Naive thymus-derived CD4-positive, alpha-beta T cell (primary cell): ENCODE measurements at regions not wholly inside any gene's neighbourhood (a gene's known extent, or its start where the extent isn't known, plus 50 kb on each side); places are given as distances from the start of the nearest gene placed in this dataset.

Experiments
- ATAC-seq: fragments of 150-1000 bp; cut with Tn5 transposase; 2 replicates; pipeline ENCODE4 v1.10.0; 2021; ENCODE audit warnings: mild to moderate bottlenecking, moderate library complexity
- CTCF ChIA-PET: fragments of 350-600 bp; sonication (Branson Sonifier 250); formaldehyde crosslinking; loops from one replicate; lab custom pipeline; 2021; ENCODE audit warnings: antibody characterized with exemption; lab: Charles Lee
- POLR2A ChIA-PET: fragments of 350-600 bp; sonication (Branson Sonifier 250); formaldehyde crosslinking; loops from one replicate; lab custom pipeline; 2021; ENCODE audit warnings: antibody characterized with exemption, inconsistent platforms; lab: Charles Lee
- DNase-seq, 9 donors: peaks; one replicate each; pipeline versions ENCODE4 v3.0.0 to v3.0.0-alpha.2; 2020 to 2022; ENCODE audit warnings: mixed read lengths in 1 of 9
- H3K27ac ChIP-seq: one replicate; pipeline ENCODE4 v1.7.0; 2013; ENCODE audit warnings: mild to moderate bottlenecking, low read depth, low read length, moderate library complexity
- H3K27me3 ChIP-seq, 2 donors: one replicate each; pipeline ENCODE4 v1.7.0; 2013; ENCODE audit warnings: low read length in 2 of 2, mild to moderate bottlenecking in 2 of 2, moderate library complexity in 2 of 2; ENCODE audit not compliant: control insufficient read depth in 2 of 2, insufficient read depth in 2 of 2
- H3K36me3 ChIP-seq, 3 experiments: 1 replicate in 2 of 3; 2 replicates in 1 of 3; pipeline ENCODE4 v1.7.0; 2013; ENCODE audit warnings: low read length in 3 of 3, mild to moderate bottlenecking in 3 of 3, moderate library complexity in 1 of 3; ENCODE audit not compliant: insufficient read depth in 3 of 3, control insufficient read depth in 2 of 3
- H3K4me1 ChIP-seq, 2 donors: one replicate each; pipeline ENCODE4 v1.7.0; 2013; ENCODE audit warnings: low read length in 2 of 2, mild to moderate bottlenecking in 2 of 2, moderate library complexity in 1 of 2; ENCODE audit not compliant: control insufficient read depth in 2 of 2, insufficient read depth in 2 of 2
- H3K4me3 ChIP-seq: 2 replicates; pipeline ENCODE4 v1.7.0; 2013; ENCODE audit warnings: mild to moderate bottlenecking, low read length
- H3K9me3 ChIP-seq, 3 experiments: 1 replicate in 2 of 3; 2 replicates in 1 of 3; pipeline ENCODE4 v1.7.0; 2013; ENCODE audit warnings: low read length in 3 of 3; ENCODE audit not compliant: control insufficient read depth in 2 of 3
- H3K27ac Mint-ChIP-seq, 9 donors: one replicate each; pipeline ENCODE4 v1.8.0; 2020 to 2022; ENCODE audit warnings: mixed read lengths in 9 of 9, mild to moderate bottlenecking in 8 of 9, moderate library complexity in 5 of 9, inconsistent platforms in 2 of 9
- H3K27me3 Mint-ChIP-seq, 5 donors: one replicate each; pipeline ENCODE4 v1.8.0; 2021 to 2022; ENCODE audit warnings: mixed read lengths in 5 of 5, mild to moderate bottlenecking in 1 of 5
- H3K36me3 Mint-ChIP-seq, 5 donors: one replicate each; pipeline ENCODE4 v1.8.0; 2020 to 2022; ENCODE audit warnings: mixed read lengths in 5 of 5, mild to moderate bottlenecking in 3 of 5, inconsistent platforms in 1 of 5
- H3K4me1 Mint-ChIP-seq, 7 donors: one replicate each; pipeline ENCODE4 v1.8.0; 2020 to 2022; ENCODE audit warnings: mixed read lengths in 7 of 7, mild to moderate bottlenecking in 3 of 7, inconsistent platforms in 1 of 7
- H3K4me3 Mint-ChIP-seq, 10 donors: one replicate each; pipeline ENCODE4 v1.8.0; 2020 to 2022; ENCODE audit warnings: mild to moderate bottlenecking in 10 of 10, mixed read lengths in 10 of 10, moderate library complexity in 6 of 10, inconsistent platforms in 2 of 10
- H3K9me3 Mint-ChIP-seq, 11 donors: one replicate each; pipeline ENCODE4 v1.8.0; 2020 to 2022; ENCODE audit warnings: mixed read lengths in 11 of 11, mild to moderate bottlenecking in 4 of 11, inconsistent platforms in 1 of 11, moderate library complexity in 1 of 11
- intact Hi-C, 2 donors: fragments of 100-400 bp; cut with micrococcal nuclease; formaldehyde crosslinking; loops; one replicate each; pipeline ENCODE4 v1.15.1; 2023

DNA sequence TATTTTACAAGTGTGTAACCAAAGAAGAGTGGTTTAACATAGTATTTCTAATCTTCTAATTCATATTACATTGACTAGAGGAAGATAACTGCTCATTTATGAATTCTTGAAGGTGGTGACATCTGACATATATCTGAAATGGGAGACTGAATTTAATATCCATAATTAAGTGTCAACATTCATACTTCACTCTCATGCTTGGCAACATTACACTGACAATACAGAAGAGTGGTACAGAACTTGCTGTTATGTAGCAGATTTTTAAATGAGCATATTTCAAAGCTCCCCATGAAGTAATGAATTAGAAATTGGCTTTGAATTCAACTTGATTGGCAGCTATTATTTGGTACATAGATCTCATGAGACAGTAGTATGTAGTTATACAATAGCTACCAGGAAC, 125.8 kb upstream of the POT1 start:
- intact Hi-C loops = no loop called here
- POLR2A ChIA-PET = interaction anchor here (0.5 kb wide), 1 partner anchor 379 kb away, joined by 3 read pairs; no protein-coding TSS in a partner anchor

DNA sequence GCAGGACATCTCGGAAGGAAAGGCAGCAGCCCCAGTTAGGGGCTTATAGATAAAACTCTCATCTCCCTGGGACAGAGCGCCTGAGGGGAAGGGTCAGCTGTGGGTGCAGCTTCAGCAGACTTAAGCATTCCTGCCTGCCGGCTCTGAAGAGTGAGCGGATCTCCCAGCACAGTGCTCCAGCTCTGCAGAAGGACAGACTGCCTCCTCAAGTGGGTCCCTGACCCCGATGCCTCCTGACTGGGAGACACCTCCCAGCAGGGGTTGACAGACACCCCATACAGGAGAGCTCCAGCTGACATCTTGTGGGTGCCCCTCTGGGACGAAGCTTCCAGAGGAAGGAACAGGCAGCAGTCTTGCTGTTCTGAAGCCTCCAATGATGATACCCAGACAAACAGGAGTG, 117.1 kb upstream of the POT1 start:
- no peak overlapping the region for H3K4me3 ChIP-seq
- H3K27me3 ChIP-seq = no peaks in the 10 kb centered on the region
- intact Hi-C loops = no loop called here
- ATAC-seq (no peak), DNase-seq (no peak)
- ChIA-PET POLR2A (no interaction called here), CTCF (no interaction called here)
- H3K27ac ChIP-seq = no peak overlapping the region
- no peaks in the 10 kb centered on the region for H3K27me3 Mint-ChIP-seq
- H3K36me3 ChIP-seq = no peaks in the 10 kb centered on the region
- no peaks in the 10 kb centered on the region for H3K4me1 ChIP-seq
- no peaks in the 10 kb centered on the region for H3K4me1 Mint-ChIP-seq
- H3K27ac Mint-ChIP-seq = no peak overlapping the region
- H3K9me3 ChIP-seq = peaks cover 0 to 6% (median 0%) of the 10 kb centered on the region in 3 experiments
- H3K36me3 Mint-ChIP-seq = no peaks in the 10 kb centered on the region
- H3K9me3 Mint-ChIP-seq = peaks cover 0 to 28% (median 13%) of the 10 kb centered on the region in 11 donors
- no peak overlapping the region for H3K4me3 Mint-ChIP-seq

More for the DNA sequence above, 125.8 kb upstream of the POT1 start:
- H3K4me3 Mint-ChIP-seq = no peak overlapping the region
- Histone ChIP-seq H3K27ac (no peak overlapping the region), H3K4me3 (no peak overlapping the region), H3K9me3 (no peaks in the 10 kb centered on the region), H3K36me3 (no peaks in the 10 kb centered on the region), H3K27me3 (no peaks in the 10 kb centered on the region), H3K4me1 (no peaks in the 10 kb centered on the region)
- H3K27me3 Mint-ChIP-seq = peaks cover 0 to 6% (median 0%) of the 10 kb centered on the region in 5 donors
- DNase-seq (no peak), ATAC-seq (no peak)
- no peak overlapping the region for H3K27ac Mint-ChIP-seq
- no peaks in the 10 kb centered on the region for H3K9me3 Mint-ChIP-seq
- no peaks in the 10 kb centered on the region for H3K36me3 Mint-ChIP-seq
- no peaks in the 10 kb centered on the region for H3K4me1 Mint-ChIP-seq
- CTCF ChIA-PET = no interaction called here

DNA sequence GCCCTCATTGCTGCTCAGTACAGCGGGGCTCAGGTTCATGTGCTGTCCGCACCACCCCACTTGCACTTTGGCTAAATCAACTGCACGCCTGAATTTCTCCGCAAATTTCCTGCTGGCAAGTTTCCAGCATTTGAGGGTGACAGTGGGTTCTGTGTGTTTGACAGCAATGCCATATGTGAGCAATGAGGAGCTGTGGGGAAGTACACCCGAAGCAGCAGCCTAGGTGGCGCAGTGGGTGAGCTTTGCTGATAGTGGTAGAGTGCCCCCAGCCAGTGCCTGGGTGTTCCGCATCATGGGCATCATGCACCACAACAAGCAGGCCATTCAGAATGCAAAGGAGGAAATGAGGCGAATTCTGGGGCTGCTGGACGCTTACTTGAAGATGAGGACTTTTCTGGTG, 103.9 kb upstream of the POT1 start:
- Mint-ChIP-seq H3K36me3 (peaks cover 0 to 10% (median 3%) of the 10 kb centered on the region in 5 donors), H3K27me3 (no peaks in the 10 kb centered on the region), H3K4me1 (no peaks in the 10 kb centered on the region), H3K4me3 (no peak overlapping the region), H3K9me3 (peaks cover 0 to 2% (median 0%) of the 10 kb centered on the region in 11 donors), H3K27ac (no peak overlapping the region)
- intact Hi-C loops = no loop called here
- ChIA-PET CTCF (no interaction called here), POLR2A (no interaction called here)
- DNase-seq (no peak), ATAC-seq (no peak)
- Histone ChIP-seq H3K4me3 (no peak overlapping the region), H3K27ac (no peak overlapping the region), H3K4me1 (no peaks in the 10 kb centered on the region), H3K36me3 (no peaks in the 10 kb centered on the region), H3K27me3 (no peaks in the 10 kb centered on the region), H3K9me3 (no peaks in the 10 kb centered on the region)

DNA sequence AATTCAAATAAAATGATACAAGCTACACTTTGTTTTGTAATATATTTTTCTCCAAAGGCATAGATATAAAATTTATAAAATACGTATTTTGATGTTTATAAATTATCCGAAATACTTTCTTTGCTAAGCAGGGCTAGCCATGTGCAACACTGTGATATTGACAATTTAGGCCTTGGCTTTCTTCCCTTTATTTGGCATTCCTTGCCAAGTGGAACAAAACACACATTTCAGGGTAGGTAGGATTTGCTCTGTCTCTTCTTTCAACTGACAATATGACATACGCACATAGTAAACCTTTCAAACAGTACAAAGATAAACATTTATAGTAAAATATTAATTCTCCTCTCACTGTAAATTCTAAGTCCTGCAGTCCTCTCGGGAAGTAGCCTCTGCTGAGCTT, 103.3 kb upstream of the POT1 start:
- Mint-ChIP-seq H3K36me3 (peaks cover 0 to 10% (median 3%) of the 10 kb centered on the region in 5 donors), H3K27ac (no peak overlapping the region), H3K4me3 (no peak overlapping the region), H3K9me3 (peaks cover 0 to 2% (median 0%) of the 10 kb centered on the region in 11 donors), H3K4me1 (no peaks in the 10 kb centered on the region), H3K27me3 (no peaks in the 10 kb centered on the region)
- ChIA-PET POLR2A (no interaction called here), CTCF (no interaction called here)
- DNase-seq = no peak
- no peak overlapping the region for H3K4me3 ChIP-seq
- H3K9me3 ChIP-seq = no peaks in the 10 kb centered on the region
- intact Hi-C loops = no loop called here
- no peak overlapping the region for H3K27ac ChIP-seq
- H3K4me1 ChIP-seq = no peaks in the 10 kb centered on the region
- H3K27me3 ChIP-seq = no peaks in the 10 kb centered on the region
- H3K36me3 ChIP-seq = no peaks in the 10 kb centered on the region
- ATAC-seq = no peak

DNA sequence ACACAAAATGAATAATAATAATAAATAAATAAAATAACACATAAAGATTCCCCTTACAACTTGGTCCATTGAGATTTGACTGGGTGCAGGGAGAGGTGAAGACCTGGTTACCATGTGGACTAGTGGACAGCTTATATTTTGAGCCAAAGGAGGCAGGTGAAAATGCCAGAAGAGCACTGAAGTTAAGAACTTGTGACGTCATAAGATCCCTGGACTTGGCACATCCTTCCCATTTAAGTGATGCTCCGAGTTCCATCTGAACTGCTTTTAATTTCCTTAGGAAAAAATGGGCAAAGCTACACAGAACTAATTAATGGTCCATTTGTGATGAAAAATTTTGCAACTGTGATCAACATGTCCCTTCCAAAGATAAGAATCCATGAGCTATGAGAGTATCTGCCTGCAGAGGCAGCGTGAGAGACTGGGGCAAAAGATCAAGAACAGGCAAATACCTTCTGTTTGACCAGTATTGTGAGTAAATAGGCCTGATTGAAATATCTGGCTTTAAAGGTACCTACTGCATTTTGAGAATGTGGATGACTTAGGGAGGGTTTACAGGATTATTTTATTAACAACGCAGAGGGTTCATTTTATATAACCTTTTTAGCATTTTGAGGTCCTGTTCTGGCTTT, 101.2 kb upstream of the POT1 start:
- Histone ChIP-seq H3K27ac (no peak overlapping the region), H3K27me3 (no peaks in the 10 kb centered on the region), H3K36me3 (no peaks in the 10 kb centered on the region), H3K4me1 (no peaks in the 10 kb centered on the region), H3K9me3 (no peaks in the 10 kb centered on the region), H3K4me3 (no peak overlapping the region)
- Mint-ChIP-seq H3K4me3 (no peak overlapping the region), H3K27me3 (no peaks in the 10 kb centered on the region), H3K9me3 (peaks cover 0 to 2% (median 0%) of the 10 kb centered on the region in 11 donors), H3K4me1 (no peaks in the 10 kb centered on the region), H3K27ac (no peak overlapping the region), H3K36me3 (peaks cover 0 to 10% (median 3%) of the 10 kb centered on the region in 5 donors)
- no peak for ATAC-seq
- intact Hi-C loops = no loop called here
- ChIA-PET POLR2A (no interaction called here), CTCF (no interaction called here)
- no peak for DNase-seq

DNA sequence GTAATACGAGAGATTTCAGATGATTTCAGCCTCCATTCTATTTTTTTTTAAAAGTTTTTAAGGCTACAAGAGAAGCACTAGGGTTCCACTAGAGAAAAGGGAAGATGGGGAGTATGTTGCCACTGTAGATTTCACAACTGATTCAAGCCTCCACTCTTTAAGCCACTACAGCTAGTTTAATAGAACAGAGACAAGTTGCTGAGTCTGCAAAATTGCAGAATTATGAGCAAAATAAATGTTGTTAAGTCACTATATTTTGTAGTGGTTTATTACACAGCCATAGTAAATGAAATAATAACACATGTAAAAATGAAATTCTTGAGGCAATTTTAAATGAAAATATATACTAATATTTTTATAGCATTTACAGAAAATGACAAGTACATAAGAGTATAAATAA, 96.0 kb upstream of the POT1 start:
- no peak for ATAC-seq
- POLR2A ChIA-PET = interaction anchor here (0.5 kb wide), 1 partner anchor 14 kb away, joined by 3 read pairs; no protein-coding TSS in a partner anchor

DNA sequence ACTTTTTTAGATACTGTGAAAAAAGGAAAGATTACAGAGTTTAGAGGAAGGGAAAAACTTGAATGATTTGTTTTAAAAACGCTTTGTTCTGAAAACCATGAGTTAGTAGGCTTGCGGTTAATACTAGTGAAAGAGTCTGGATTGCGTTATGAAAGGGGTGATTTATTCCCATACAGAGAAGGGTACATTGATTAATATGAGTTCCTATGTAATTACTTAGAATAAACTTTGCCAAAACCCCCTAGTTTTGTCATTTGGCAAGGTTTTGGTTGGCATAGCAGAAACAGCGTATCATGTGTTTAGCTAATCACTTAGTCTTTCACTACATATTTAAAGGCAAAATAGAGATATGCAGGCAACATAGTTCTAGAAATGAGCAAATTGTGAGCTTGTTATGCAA, 91.2 kb upstream of the POT1 start:
- Mint-ChIP-seq H3K4me1 (no peaks in the 10 kb centered on the region), H3K27ac (no peak overlapping the region), H3K4me3 (no peak overlapping the region), H3K27me3 (no peaks in the 10 kb centered on the region), H3K9me3 (peaks cover 0 to 6% (median 0%) of the 10 kb centered on the region in 11 donors), H3K36me3 (peaks cover 0 to 10% (median 3%) of the 10 kb centered on the region in 5 donors)
- DNase-seq (no peak), ATAC-seq (no peak)
- H3K4me3 ChIP-seq = no peak overlapping the region
- ChIA-PET CTCF (no interaction called here), POLR2A (no interaction called here)
- no peak overlapping the region for H3K27ac ChIP-seq
- H3K9me3 ChIP-seq = no peaks in the 10 kb centered on the region
- H3K27me3 ChIP-seq = no peaks in the 10 kb centered on the region
- intact Hi-C loops = no loop called here
- H3K36me3 ChIP-seq = no peaks in the 10 kb centered on the region
- H3K4me1 ChIP-seq = no peaks in the 10 kb centered on the region

More for the DNA sequence above, 96.0 kb upstream of the POT1 start:
- no peaks in the 10 kb centered on the region for H3K36me3 ChIP-seq
- H3K4me3 Mint-ChIP-seq = no peak overlapping the region
- peaks cover 0 to 6% (median 0%) of the 10 kb centered on the region in 11 donors for H3K9me3 Mint-ChIP-seq
- H3K9me3 ChIP-seq = no peaks in the 10 kb centered on the region
- intact Hi-C loops = no loop called here
- H3K27ac ChIP-seq = no peak overlapping the region
- H3K27me3 ChIP-seq = no peaks in the 10 kb centered on the region
- H3K4me1 ChIP-seq = no peaks in the 10 kb centered on the region
- CTCF ChIA-PET = no interaction called here
- H3K4me1 Mint-ChIP-seq = no peaks in the 10 kb centered on the region
- H3K27ac Mint-ChIP-seq = no peak overlapping the region
- no peak for DNase-seq
- H3K27me3 Mint-ChIP-seq = no peaks in the 10 kb centered on the region
- H3K4me3 ChIP-seq = no peak overlapping the region
- H3K36me3 Mint-ChIP-seq = peaks cover 0 to 9% (median 1%) of the 10 kb centered on the region in 5 donors
